Gastroesophageal sphincter (tissue), 4 donors: ENCODE measurements at regions not wholly inside any gene's neighbourhood (a gene's known extent, or its start where the extent isn't known, plus 50 kb on each side); places are given as distances from the start of the nearest gene placed in this dataset.
"Not testable (repeated sequence)": the region's sequence is repeated elsewhere in the genome, so short reads cannot be mapped to it uniquely, and the experiment has no call there.

Experiments
- ATAC-seq: fragments of 150-250 bp; one replicate; pipeline ENCODE4 v1.9.1; 2016; ENCODE audit warnings: mild to moderate bottlenecking, moderate library complexity
- H3K27ac ChIP-seq, 4 donors: fragments of 200-600 bp; sonication (generic) in 3 of 4; 1 replicate in 3 of 4; 2 replicates in 1 of 4; pipeline ENCODE4 v1.5.1; 2016 to 2019
- H3K27me3 ChIP-seq: fragments of 200-600 bp; sonication (generic); one replicate; pipeline ENCODE4 v1.5.1; 2019
- H3K36me3 ChIP-seq, 2 donors: fragments of 200-600 bp; sonication (generic); one replicate each; pipeline ENCODE4 v1.5.1; 2019; ENCODE audit warnings: control low read depth in 1 of 2
- H3K4me1 ChIP-seq, 3 donors: fragments of 200-600 bp; sonication (generic); 1 replicate in 2 of 3; 2 replicates in 1 of 3; pipeline ENCODE4 v1.5.1; 2016 to 2019; ENCODE audit warnings: control low read depth in 2 of 3
- H3K4me3 ChIP-seq, 2 donors: fragments of 200-600 bp; sonication (generic); one replicate each; pipeline ENCODE4 v1.5.1; 2019; ENCODE audit warnings: mild to moderate bottlenecking in 1 of 2, moderate library complexity in 1 of 2
- H3K9me3 ChIP-seq, 3 donors: fragments of 200-600 bp; sonication (generic); one replicate each; pipeline ENCODE4 v1.5.1; 2017 to 2019; ENCODE audit warnings: control low read depth in 2 of 3
- EP300 ChIP-seq: sonication (generic); formaldehyde crosslinking; IDR thresholded peaks from one replicate; pipeline ENCODE4 v1.6.1; 2017; ENCODE audit warnings: antibody characterized with exemption, mild to moderate bottlenecking
- POLR2A ChIP-seq, 2 donors: fragments of 450-650 bp; IDR thresholded peaks; one replicate each; pipeline ENCODE4 v1.6.1; 2017; ENCODE audit warnings: antibody characterized with exemption in 2 of 2, mild to moderate bottlenecking in 2 of 2, moderate library complexity in 1 of 2
- POLR2AphosphoS5 ChIP-seq: sonication (generic); formaldehyde crosslinking; IDR thresholded peaks from one replicate; pipeline ENCODE4 v1.6.1; 2017; ENCODE audit warnings: antibody characterized with exemption
- WGBS, 2 donors: methylation state at CpG; one replicate each; pipeline ENCODE4 v1.1.5; 2018; ENCODE audit warnings: low coverage in 1 of 2; 5-methylcytosine and 5-hydroxymethylcytosine counted together
- TF ChIP-seq, protein P1 (sequence below), 4 experiments: fragments of 200-600 bp in 2 of 4; fragments of 450-650 bp in 2 of 4; sonication (generic) in 1 of 4; IDR thresholded peaks; one replicate each; pipeline ENCODE4 v1.5.1; 2017 to 2019; ENCODE audit warnings: antibody characterized with exemption in 4 of 4, mild to moderate bottlenecking in 2 of 4, moderate library complexity in 2 of 4

DNA sequence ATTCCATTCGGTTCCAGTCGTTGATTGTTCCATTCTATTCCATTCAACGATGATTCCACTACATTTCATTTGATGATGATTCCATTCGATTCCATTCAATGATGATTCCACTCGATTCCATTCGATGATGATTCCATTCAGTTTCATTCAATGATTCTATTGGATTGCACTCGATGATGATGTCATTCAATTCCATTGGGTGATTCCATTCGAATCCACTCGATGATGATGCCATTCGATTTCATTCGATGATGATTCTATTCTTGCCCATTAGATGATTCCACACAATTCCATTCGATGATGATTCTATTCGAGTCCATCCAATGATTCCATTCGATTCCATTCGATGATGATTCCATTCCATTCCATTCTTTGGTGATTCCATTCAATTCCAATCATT is 1283.7 kb downstream of the TP53TG3F start:
- Histone ChIP-seq H3K4me3 (no peak overlapping the region), H3K4me1 (no peaks in the 10 kb centered on the region), H3K9me3 (peaks cover 0 to 78% (median 0%) of the 10 kb centered on the region in 3 donors), H3K27me3 (no peaks in the 10 kb centered on the region), H3K36me3 (no peaks in the 10 kb centered on the region), H3K27ac (no peak overlapping the region)
- ATAC-seq, result no peak
- TF ChIP-seq POLR2AphosphoS5 (no peak), POLR2A (IDR thresholded peaks at IDR 0.05) (no peak), EP300 (no peak)
- TF ChIP-seq, protein P1, sequence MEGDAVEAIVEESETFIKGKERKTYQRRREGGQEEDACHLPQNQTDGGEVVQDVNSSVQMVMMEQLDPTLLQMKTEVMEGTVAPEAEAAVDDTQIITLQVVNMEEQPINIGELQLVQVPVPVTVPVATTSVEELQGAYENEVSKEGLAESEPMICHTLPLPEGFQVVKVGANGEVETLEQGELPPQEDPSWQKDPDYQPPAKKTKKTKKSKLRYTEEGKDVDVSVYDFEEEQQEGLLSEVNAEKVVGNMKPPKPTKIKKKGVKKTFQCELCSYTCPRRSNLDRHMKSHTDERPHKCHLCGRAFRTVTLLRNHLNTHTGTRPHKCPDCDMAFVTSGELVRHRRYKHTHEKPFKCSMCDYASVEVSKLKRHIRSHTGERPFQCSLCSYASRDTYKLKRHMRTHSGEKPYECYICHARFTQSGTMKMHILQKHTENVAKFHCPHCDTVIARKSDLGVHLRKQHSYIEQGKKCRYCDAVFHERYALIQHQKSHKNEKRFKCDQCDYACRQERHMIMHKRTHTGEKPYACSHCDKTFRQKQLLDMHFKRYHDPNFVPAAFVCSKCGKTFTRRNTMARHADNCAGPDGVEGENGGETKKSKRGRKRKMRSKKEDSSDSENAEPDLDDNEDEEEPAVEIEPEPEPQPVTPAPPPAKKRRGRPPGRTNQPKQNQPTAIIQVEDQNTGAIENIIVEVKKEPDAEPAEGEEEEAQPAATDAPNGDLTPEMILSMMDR (IDR thresholded peaks at IDR 0.05), result no peak
- WGBS, 2 donors, result 79 to 83% methylated on average over 15 of the region's 15 CpGs

DNA sequence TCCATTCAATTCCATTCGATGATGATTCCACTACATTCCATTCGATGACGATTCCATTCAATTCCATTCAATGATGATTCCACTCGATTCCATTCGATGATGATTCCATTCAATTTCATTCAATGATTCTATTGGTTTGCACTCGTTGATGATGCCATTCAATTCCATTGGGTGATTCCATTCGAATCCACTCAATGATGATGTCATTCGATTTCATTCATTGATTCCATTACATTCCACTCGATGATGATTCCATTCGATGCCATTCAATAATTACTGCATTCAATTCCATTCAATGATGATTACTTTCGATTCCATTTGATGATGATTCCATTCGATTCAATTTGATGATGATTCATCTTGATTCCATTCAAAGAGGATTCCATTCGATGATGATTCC is 1299.4 kb downstream of the TP53TG3F start:
- Histone ChIP-seq H3K27ac (no peak overlapping the region), H3K36me3 (no peaks in the 10 kb centered on the region), H3K4me1 (no peaks in the 10 kb centered on the region), H3K9me3 (peaks cover 0 to 85% (median 3%) of the 10 kb centered on the region in 3 donors), H3K27me3 (no peaks in the 10 kb centered on the region), H3K4me3 (no peak overlapping the region)
- ATAC-seq, result no peak
- TF ChIP-seq EP300 (no peak), POLR2A (IDR thresholded peaks at IDR 0.05) (no peak), POLR2AphosphoS5 (no peak)
- TF ChIP-seq, protein P1 (IDR thresholded peaks at IDR 0.05), result no peak
- 72 to 76% methylated on average over 9 to 13 of the region's 13 CpGs for WGBS, 2 donors

DNA sequence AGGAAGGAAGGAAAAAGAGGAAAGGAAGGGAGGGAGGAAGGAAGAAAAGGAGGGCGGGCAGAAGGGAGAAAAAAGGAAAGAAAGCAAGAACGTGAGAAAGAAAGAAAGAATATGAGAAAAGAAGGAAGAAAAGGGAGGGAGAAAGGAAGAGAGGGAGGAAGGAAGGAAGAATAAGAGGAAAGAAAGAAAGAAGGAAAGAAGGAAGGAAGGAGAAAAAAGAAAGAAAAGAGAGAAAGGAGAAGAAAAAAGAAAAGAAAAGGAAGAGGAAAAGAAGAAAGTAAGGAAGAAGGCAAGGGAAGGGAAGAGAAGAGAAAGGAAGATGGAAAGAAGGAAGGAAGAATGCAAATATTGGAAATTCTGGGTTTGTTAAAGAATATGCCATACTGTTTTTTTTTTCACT is 1332.4 kb downstream of the TP53TG3F start:
- H3K4me3 ChIP-seq, ATAC-seq, H3K27me3 ChIP-seq, H3K9me3 ChIP-seq, H3K27ac ChIP-seq, H3K4me1 ChIP-seq, H3K36me3 ChIP-seq: not testable (repeated sequence)
- 12 to 14% methylated on average over 2 of the region's 2 CpGs for WGBS, 2 donors

DNA sequence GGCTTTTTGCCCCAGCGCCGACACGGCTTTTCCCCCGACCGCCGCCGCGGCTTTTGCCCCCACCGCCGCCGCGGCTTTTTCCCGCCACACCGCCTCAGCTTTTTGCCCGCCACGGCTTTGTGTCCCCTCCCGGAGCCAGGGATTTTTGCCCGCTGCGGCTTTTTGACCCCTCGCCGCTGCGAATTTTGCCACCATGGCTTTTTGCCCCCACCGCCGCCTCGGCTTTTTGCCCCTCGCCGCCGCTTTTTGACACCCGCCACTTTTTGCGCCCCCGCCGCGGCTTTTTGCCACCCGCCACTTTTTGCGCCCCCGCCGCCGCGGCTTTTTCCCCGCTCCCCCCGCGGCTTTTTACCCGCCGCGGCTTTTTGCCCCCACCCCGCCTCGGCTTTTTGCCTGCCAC is 1342.5 kb downstream of the TP53TG3F start:
- Histone ChIP-seq H3K27me3 (peaks cover 36% of the 10 kb centered on the region), H3K4me1 (no peaks in the 10 kb centered on the region), H3K27ac (no peak overlapping the region), H3K9me3 (peaks cover 0 to 29% (median 0%) of the 10 kb centered on the region in 3 donors), H3K4me3 (no peak overlapping the region), H3K36me3 (no peaks in the 10 kb centered on the region)
- TF ChIP-seq POLR2AphosphoS5, result no peak
- TF ChIP-seq, protein P1 (IDR thresholded peaks at IDR 0.05), result no peak
- TF ChIP-seq POLR2A (IDR thresholded peaks at IDR 0.05), result no peak
- no peak for TF ChIP-seq EP300
- no peak for ATAC-seq
- WGBS, 2 donors, result 51% methylated on average over 32 of the region's 47 CpGs; no CpG with 5 or more reads in 1 of the 2 donors

DNA sequence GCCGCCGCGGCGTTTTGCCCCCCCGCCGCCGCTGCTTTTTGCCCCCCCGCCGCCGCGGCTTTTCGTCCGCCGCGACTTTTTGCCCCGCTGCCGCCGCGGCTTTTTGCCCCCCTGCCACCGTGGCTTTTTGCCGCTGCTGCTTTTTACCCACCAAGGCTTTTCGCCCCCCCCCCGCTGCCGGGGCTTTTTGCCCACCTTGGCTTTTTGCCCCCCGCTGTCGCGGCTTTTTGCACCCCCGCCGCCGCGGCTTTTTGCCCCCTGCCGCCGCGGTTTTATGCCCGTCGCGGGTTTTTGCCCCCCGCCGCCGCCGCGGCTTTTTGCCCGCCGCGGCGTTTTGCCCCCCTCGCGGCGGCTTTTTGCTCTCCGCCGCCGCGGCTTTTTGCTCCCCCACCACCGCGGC is 1343.0 kb downstream of the TP53TG3F start:
- H3K4me1 ChIP-seq, result no peaks in the 10 kb centered on the region

More for the DNA sequence above, 1343.0 kb downstream of the TP53TG3F start:
- TF ChIP-seq POLR2AphosphoS5 (no peak), EP300 (no peak), POLR2A (IDR thresholded peaks at IDR 0.05) (no peak)
- TF ChIP-seq, protein P1 (IDR thresholded peaks at IDR 0.05), result no peak
- 48% methylated on average over 17 of the region's 55 CpGs; no CpG with 5 or more reads in 1 of the 2 donors for WGBS, 2 donors
- Histone ChIP-seq H3K4me3 (no peak overlapping the region), H3K36me3 (no peaks in the 10 kb centered on the region), H3K27me3 (peaks cover 36% of the 10 kb centered on the region), H3K27ac (no peak overlapping the region), H3K9me3 (peaks cover 0 to 29% (median 0%) of the 10 kb centered on the region in 3 donors)
- no peak for ATAC-seq
